Transverse colon (tissue), 4 donors: ENCODE measurements at regions not wholly inside any gene's neighbourhood (a gene's known extent, or its start where the extent isn't known, plus 50 kb on each side); places are given as distances from the start of the nearest gene placed in this dataset.

Experiments
- DNase-seq: peaks from one replicate; pipeline ENCODE4 v3.0.0-alpha.2; 2019
- H3K27ac ChIP-seq, 4 donors: fragments of 200-600 bp; sonication (generic); 2 replicates each; pipeline ENCODE4 v1.5.1; 2016 to 2018; ENCODE audit warnings: inconsistent platforms in 4 of 4
- H3K27me3 ChIP-seq: fragments of 200-600 bp; sonication (generic); 2 replicates; pipeline ENCODE4 v1.5.1; 2017; ENCODE audit warnings: inconsistent platforms
- H3K36me3 ChIP-seq, 4 donors: fragments of 200-600 bp; sonication (generic); 2 replicates each; pipeline ENCODE4 v1.5.1; 2017 to 2019; ENCODE audit warnings: inconsistent platforms in 4 of 4
- H3K4me1 ChIP-seq, 4 donors: fragments of 200-600 bp; sonication (generic); 2 replicates each; pipeline ENCODE4 v1.5.1; 2017 to 2020; ENCODE audit warnings: inconsistent platforms in 4 of 4
- H3K4me3 ChIP-seq, 4 donors: fragments of 200-600 bp; sonication (generic); 1 replicate in 1 of 4; 2 replicates in 3 of 4; pipeline versions ENCODE4 v1.5.1 to v1.6.1; 2017 to 2019; ENCODE audit warnings: inconsistent platforms in 4 of 4
- H3K9me3 ChIP-seq, 2 donors: fragments of 200-600 bp; sonication (generic); 2 replicates each; pipeline ENCODE4 v1.5.1; 2017 to 2019; ENCODE audit warnings: inconsistent platforms in 2 of 2
- CTCF ChIP-seq, 5 experiments: fragments of 200-600 bp in 3 of 5; fragments of 450-650 bp in 2 of 5; sonication (generic) in 3 of 5; IDR thresholded peaks; 1 replicate in 2 of 5; 2 replicates in 3 of 5; pipeline ENCODE4 v1.5.1; 2016 to 2017; ENCODE audit warnings: antibody characterized with exemption in 5 of 5, inconsistent platforms in 3 of 5, mild to moderate bottlenecking in 2 of 5, moderate library complexity in 1 of 5
- EP300 ChIP-seq: sonication (generic); formaldehyde crosslinking; IDR thresholded peaks from one replicate; pipeline ENCODE4 v1.6.1; 2017; ENCODE audit warnings: antibody characterized with exemption, low read depth
- POLR2A ChIP-seq: fragments of 450-650 bp; IDR thresholded peaks from one replicate; pipeline ENCODE4 v1.6.1; 2016; ENCODE audit warnings: antibody characterized with exemption, mild to moderate bottlenecking, moderate library complexity
- POLR2AphosphoS5 ChIP-seq, 3 donors: sonication (generic); formaldehyde crosslinking; IDR thresholded peaks; one replicate each; pipeline ENCODE4 v1.6.1; 2016; ENCODE audit warnings: antibody characterized with exemption in 3 of 3
- WGBS, 2 donors: methylation state at CpG; one replicate each; pipeline ENCODE4 v1.1.5; 2018; ENCODE audit warnings: low coverage in 1 of 2; 5-methylcytosine and 5-hydroxymethylcytosine counted together
- in situ Hi-C, 4 donors: fragments of 200-750 bp; cut with MboI; loops; one replicate each; pipeline versions ENCODE4 v1.15.0 to v1.15.1; 2017; ENCODE audit warnings: low sequenced_read_pairs in 3 of 4, low pct_ligation_motif_present in 1 of 4, low pct_unique_long_range_greater_than_20kb in 1 of 4
- intact Hi-C: fragments of 100-400 bp; cut with DNase I; formaldehyde crosslinking; loops from one replicate; pipeline ENCODE4 v1.15.1; 2023; ENCODE audit warnings: low total_unique reads

DNA sequence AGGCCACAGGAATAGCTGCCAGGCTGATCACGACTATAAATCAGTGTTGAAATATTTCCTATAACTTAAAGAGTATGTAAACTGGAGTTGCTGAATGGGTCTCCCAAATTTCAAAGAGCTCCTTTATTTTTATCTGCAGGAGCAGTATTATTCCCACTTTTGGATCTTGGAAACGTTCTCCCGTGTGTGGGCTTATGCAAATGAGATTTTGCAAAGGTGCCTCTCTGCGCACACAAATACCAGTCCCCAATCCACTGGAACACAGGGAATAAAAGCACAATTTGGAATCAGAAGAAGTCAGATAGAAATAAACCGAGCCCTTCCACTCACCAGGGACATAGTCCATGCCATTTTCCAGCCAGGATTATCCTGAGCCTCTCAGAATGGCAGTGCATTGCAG, 350.2 kb upstream of the CELF2 start:
- in situ Hi-C loops (no loop called here), intact Hi-C loops (no loop called here)
- no peaks in the 10 kb centered on the region for H3K36me3 ChIP-seq
- peaks cover 0 to 2% (median 0%) of the 10 kb centered on the region in 4 donors for H3K4me1 ChIP-seq
- no peak for TF ChIP-seq EP300
- TF ChIP-seq CTCF (IDR thresholded peaks at IDR 0.05), result no peak
- no peak for TF ChIP-seq POLR2A
- no peak for TF ChIP-seq POLR2AphosphoS5 (IDR thresholded peaks at IDR 0.05)
- 55 to 63% methylated on average over 5 of the region's 5 CpGs for WGBS, 2 donors
- no peak for DNase-seq
- H3K27me3 ChIP-seq, result no peaks in the 10 kb centered on the region
- H3K27ac ChIP-seq, result no peak overlapping the region
- no peak overlapping the region for H3K4me3 ChIP-seq
- no peaks in the 10 kb centered on the region for H3K9me3 ChIP-seq

DNA sequence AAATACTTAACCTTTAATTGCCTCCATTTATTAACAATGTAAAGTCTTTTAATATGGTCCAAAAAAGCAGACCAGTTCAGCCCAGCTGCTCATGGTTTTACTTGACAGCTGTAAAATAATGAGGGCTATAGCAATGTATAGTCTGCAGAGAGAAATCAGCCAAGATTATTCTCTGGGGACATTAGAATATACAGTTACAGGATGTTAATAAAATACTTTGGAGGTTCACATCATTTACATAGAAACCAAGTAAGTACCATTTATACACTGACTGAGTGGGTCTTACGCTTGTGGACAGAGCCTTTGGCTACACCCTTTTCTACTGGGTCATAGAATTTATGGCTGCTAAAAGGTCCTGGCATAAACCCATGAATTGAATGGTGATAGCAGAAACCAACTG, 340.7 kb upstream of the CELF2 start:
- Histone ChIP-seq H3K27ac (no peak overlapping the region), H3K36me3 (no peaks in the 10 kb centered on the region), H3K4me1 (no peaks in the 10 kb centered on the region), H3K27me3 (no peaks in the 10 kb centered on the region), H3K9me3 (peaks cover 4 to 11% of the 10 kb centered on the region in 2 donors), H3K4me3 (no peak overlapping the region)
- 88% methylated on average over 1 of the region's 1 CpG; no CpG with 5 or more reads in 1 of the 2 donors for WGBS, 2 donors
- intact Hi-C loops (no loop called here), in situ Hi-C loops (loop anchor here in 3 of 4 donors (25.0 kb wide), 1 partner anchor 1340 kb away; no protein-coding TSS in a partner anchor)
- no peak for DNase-seq
- TF ChIP-seq POLR2AphosphoS5 (IDR thresholded peaks at IDR 0.05) (no peak), CTCF (IDR thresholded peaks at IDR 0.05) (no peak), POLR2A (no peak), EP300 (no peak)

DNA sequence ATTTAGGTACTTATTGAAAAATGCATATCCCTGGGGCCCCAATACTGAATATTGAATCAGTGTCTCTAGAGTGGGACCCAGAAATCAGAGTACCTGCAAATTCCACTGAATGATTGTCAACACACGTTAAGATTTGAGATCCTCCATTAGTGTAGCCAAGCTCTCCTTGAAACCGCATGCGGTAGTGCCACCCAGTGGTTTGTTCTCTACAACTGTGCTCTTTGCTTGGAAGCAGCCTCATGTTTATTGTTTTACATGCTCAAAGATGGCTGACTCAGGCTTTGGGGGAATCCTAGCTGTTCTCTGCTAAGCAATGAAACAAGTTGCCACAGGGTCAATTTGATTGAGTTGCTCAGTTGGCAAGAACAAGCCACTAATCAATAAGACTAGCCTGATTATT, 340.2 kb upstream of the CELF2 start:
- H3K4me1 ChIP-seq, result no peaks in the 10 kb centered on the region
- H3K9me3 ChIP-seq, result peaks cover 4 to 11% of the 10 kb centered on the region in 2 donors
- intact Hi-C loops, result no loop called here
- TF ChIP-seq POLR2AphosphoS5 (IDR thresholded peaks at IDR 0.05) (no peak), CTCF (IDR thresholded peaks at IDR 0.05) (peak; percentile 32 to 36 (median 35))
- in situ Hi-C loops, result loop anchor here in 3 of 4 donors (25.0 kb wide), 1 partner anchor 1340 kb away; no protein-coding TSS in a partner anchor
- H3K27me3 ChIP-seq, result no peaks in the 10 kb centered on the region
- peak; percentile 55 for DNase-seq
- 50% methylated on average over 3 of the region's 3 CpGs; no CpG with 5 or more reads in 1 of the 2 donors for WGBS, 2 donors
- H3K36me3 ChIP-seq, result no peaks in the 10 kb centered on the region
- H3K27ac ChIP-seq, result no peak overlapping the region
- no peak overlapping the region for H3K4me3 ChIP-seq

DNA sequence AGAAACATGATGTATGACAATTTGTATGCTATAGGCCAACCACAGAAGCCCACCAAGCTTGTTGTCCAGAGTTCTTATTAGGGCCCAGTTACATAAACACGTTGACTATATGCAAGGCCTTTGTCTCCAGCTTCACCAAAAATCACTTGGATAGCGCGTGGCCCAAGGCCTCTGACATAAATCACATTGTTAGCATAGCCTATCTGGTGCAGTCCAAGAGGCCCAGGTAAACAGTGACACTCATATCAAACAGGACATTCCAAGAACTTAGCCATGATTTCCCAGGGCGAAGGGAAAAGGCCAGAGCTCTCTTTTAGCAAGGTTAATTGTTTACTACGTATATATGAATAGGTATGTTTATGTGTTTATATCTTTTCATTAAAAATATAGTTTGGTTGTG, 337.2 kb upstream of the CELF2 start:
- DNase-seq, result no peak
- H3K9me3 ChIP-seq, result no peaks in the 10 kb centered on the region
- no peaks in the 10 kb centered on the region for H3K27me3 ChIP-seq
- no peaks in the 10 kb centered on the region for H3K4me1 ChIP-seq
- H3K4me3 ChIP-seq, result no peak overlapping the region
- no peak overlapping the region for H3K27ac ChIP-seq
- TF ChIP-seq EP300 (no peak), POLR2A (no peak), POLR2AphosphoS5 (IDR thresholded peaks at IDR 0.05) (no peak), CTCF (IDR thresholded peaks at IDR 0.05) (no peak)
- in situ Hi-C loops (loop anchor here in 3 of 4 donors (25.0 kb wide), 1 partner anchor 1343 kb away; no protein-coding TSS in a partner anchor), intact Hi-C loops (loop anchor here (10.0 kb wide), 1 partner anchor 186 kb away; no protein-coding TSS in a partner anchor)
- H3K36me3 ChIP-seq, result no peaks in the 10 kb centered on the region
- 35 to 68% methylated on average over 5 of the region's 5 CpGs for WGBS, 2 donors
